GF-D8 (cell line): ENCODE measurements at regions not wholly inside any gene's neighbourhood (a gene's known extent, or its start where the extent isn't known, plus 50 kb on each side); places are given as distances from the start of the nearest gene placed in this dataset.
A peak's percentile ranks its signal among the peaks of the same experiment; 100 is the strongest.

Experiments
- DNase-seq: peaks from one replicate; lab custom pipeline; 2025; lab: John Stamatoyannopoulos, UW

DNA sequence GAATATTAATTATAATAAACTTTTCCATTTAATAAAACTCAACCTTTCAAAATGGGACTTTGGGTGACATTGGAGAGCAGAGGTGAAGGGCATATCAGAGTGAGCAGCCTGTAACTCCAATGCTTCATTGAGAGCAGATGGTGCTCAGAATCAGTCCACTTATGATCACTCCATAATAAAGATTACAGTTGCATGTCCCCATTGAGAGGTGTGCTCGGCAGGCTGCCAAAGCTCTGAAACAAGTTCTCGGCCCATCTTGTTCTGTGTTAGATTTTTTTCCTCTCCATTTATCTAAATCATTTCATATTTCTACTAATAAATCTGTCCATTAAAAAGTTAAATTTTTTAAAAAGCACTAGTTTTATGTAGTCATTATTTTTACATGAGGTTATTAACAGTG lies 1786.4 kb upstream of the WWC1 start:
- no peak for DNase-seq

DNA sequence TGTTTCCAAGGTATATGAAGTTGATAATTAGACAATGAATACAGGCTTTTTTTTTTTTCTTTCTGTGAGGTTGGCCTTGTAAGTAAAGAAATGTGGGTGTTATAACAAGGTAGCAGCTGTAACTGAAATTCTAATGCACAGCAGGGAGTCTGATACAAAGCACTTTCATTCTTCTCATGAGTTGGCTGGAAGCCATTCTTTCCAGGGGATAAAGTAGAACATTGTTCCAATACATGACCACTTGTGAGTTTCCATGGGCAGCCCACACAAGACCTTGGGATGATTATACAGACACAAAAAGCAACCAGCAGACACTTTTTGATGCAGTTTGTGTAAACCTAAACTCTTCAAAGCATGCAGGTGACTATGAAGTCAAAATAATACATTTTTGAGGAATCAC lies 1785.9 kb upstream of the WWC1 start:
- DNase-seq, result no peak

DNA sequence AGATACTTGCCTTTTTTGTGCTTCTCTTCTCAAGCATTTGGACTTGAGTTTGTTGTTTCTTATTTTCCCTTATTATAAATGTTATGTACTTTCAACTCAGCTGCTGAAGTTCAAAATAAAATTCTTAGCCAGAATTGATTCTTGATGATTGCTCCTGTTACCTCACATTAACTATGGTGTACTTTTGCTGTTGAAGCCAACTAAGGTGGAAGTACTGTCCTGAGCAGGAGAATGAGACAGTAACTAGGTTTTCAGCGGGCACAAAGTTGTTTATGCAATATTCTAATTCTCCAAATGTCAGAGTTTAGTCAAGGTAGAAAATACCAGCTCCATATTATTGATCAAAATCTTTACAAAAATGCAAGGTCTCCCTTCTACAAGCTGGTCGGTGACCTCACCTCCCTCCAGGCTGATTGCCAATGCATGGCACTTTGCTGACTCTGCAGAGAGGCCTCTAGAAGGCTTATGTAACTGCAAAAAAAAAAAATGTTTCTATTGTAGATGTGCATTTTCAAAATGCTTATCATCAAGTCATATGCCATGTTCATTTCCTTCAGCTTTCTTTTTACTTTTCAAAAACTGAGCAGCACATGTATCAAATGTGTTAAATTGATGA lies 1783.5 kb upstream of the WWC1 start:
- DNase-seq, result no peak

DNA sequence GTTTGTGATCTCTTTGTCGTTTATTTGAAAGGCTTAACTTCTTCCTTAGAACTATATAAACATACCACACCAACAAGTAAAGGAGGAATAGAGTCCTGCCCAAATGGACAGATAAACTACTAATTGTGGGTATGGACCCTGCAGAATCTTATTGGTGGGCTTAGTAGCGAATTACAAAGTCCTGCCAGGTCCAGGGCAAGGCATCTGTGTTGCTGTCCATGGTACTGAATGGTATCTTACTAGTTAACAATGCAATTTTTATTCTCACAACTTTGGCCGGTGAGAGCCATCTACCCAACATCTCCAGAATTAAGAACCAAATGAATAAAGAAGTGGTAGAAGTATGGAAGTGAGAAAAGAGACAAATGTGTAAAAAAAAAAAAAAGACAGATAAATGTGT lies 1782.4 kb upstream of the WWC1 start:
- no peak for DNase-seq

DNA sequence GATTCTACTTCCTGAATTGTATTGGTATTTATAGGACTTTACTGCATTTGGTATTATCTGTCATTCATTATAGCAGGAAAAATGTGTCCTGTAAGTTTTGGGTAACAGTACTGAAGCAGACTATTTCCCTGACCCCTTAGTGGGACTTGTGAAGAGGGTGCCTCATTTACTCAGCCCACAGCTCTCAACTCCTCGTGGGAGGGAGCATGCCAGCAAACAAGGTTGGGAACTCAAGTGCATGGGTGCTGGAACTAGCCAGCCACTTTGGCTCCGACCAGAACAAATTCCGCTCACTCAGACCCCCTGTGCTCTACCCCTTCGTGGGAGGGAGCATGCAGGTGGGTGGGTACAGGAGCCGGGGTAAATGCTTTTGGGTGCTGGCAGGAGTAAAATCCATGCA lies 1773.5 kb upstream of the WWC1 start:
- no peak for DNase-seq

DNA sequence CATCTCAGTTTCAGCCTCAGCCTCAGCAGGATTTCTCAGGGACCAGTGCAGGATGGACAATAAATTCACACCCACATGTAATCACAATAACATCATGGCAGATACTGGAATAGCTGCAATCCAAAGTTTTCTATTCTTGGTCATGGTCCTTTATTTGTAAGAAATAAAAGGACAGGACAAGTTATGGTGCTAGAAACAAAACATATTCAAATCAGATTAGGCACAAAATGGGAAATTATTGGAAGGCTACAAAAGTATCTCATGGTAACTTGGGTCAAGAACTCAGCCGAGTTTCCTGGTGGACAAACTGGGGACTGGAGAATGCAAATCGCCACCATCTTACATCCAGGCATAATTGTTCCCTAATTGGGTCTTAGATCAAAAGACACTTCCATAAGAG lies 1768.2 kb upstream of the WWC1 start:
- no peak for DNase-seq

DNA sequence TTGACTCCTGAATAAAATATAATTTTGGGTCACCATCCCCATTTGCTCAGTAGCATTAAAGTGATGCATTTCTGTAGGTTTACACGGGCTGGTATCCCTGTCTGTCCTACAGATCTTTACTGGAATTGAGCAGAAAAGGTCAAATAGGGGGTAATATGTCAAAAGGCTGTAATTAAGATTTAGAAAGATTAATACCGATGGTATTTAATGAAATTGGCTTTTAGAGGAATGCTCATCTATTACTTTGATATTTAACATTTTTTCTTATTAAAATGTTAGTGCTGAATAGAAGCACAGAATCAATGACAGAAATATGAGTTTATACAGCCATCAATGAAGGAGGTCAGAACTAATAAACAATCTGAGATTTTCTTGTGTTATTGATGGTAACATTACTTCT lies 1762.2 kb upstream of the WWC1 start:
- no peak for DNase-seq

DNA sequence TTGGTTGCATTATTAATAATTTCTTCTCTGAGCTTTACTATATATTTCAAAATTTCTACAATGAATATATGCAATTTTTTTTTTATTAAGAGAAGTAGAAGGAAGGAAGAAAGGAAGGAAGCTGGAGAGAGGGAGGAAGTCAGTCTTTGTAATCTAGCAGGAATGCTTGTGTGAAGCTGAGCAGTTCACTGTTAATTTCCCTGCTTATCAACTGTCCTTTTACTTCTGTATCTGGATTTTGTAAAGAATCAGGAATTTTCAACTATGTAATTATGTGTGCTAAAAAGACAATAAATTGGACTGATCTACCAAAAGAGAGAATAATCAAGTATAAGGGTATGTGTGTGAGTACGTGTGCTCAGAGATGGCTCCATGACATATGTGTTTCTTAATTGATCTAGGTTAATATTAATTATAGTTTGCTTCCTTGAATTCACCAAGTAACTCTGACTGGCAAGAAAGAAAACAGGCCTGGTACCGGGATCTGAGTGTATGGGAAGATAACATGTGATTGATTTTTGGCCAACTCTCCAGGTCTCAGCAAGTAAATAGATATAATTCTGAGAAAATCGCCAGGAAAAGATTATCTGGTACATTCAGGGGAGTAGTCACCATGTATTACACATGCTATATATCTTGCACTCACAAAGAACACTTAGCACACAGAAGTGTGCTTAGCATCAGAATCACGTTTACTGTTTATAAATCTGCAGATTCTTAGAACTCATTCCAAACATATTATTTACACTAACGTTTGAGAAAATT lies 1758.8 kb upstream of the WWC1 start:
- no peak for DNase-seq

DNA sequence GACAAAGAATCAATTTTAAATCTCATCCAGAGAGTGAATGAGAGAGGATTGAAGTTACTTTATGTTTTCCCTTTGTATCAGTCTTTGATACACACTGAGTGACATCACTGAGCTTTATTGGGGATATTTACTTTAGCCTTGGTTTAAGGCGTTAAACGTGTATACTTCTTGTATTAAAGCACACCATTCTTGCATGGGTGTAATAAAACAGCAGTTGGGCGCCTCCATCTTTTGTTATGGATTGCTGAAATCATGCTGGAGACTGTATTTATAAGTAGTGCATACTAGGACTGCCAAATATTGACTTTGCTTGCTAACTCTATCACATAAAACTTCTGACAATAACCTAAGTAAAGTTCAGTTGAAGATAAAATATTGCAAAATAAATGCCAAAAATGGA lies 1755.8 kb upstream of the WWC1 start:
- no peak for DNase-seq

DNA sequence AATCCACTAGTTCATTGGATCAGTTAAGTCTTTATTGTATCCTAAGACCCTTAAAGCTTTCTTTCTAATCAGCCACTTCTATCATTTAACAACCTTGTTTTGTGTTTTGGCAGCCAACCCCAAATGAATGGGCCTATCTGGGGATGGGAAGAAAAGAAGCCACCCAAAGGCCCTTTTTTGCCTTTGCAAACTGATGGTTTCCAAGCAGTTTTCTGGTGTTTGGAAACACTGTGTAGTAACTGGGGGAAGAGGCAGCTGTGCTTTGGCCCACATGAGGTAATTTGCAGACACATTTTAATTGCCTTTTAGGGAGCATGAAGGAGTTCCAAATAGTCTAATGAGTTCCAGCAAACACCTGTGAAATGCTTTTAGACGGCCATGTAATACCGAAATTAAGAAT lies 1751.3 kb upstream of the WWC1 start:
- no peak for DNase-seq

DNA sequence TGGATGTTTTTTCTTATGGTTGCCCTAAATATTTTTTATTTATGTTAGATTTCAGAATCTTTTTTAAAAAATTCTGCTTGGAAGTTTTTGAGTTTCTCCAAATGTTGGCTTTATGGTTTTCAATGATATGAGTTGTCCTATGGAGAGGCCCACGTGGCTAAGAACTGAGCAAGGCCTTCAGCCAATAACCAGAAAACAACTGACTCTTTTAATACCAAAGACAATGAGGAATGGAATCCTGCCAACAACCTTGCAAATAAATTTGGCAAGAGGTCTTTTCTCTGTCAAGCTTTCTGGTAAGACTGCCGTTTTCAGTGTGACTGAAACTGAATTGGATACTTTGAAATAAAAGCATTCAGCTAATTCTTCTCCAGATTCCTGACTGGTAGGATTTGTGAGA lies 1740.1 kb upstream of the WWC1 start:
- DNase-seq, result no peak

DNA sequence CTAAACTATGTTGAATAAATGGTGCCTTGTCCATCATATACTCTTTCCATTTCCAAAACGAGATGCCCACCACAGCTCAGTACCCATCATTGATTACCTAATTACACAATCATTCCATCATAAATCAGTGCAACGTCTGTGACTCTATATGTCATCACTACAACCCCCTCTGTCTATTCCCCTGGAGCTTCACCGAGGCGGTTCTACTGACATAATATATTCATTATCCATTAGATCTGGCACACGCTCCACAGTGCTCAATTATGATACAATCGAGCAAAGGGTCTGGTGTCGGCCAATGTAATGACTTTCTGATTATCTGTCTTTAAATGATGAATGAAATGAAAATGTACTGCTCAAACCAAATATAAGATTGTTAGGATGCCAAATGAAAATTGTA lies 1737.7 kb upstream of the WWC1 start:
- no peak for DNase-seq

DNA sequence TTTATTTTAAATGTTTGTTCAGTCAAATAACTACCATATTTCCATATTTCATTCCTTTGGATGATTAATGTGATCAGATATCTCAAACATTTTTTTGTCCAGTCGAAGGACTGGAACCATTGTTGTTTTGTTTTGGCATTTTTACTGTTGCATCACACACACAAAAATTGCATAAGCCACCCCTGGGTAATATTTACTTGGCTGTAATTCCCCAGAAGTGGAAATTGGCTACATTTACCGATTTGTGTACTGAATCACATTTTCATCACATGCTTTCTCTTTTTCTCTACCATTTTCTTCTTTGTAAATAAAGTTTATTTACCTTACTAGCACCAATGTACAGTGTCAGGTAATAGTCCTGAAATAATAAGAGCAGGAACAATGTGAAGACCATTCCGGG lies 1729.7 kb upstream of the WWC1 start:
- DNase-seq, result no peak

DNA sequence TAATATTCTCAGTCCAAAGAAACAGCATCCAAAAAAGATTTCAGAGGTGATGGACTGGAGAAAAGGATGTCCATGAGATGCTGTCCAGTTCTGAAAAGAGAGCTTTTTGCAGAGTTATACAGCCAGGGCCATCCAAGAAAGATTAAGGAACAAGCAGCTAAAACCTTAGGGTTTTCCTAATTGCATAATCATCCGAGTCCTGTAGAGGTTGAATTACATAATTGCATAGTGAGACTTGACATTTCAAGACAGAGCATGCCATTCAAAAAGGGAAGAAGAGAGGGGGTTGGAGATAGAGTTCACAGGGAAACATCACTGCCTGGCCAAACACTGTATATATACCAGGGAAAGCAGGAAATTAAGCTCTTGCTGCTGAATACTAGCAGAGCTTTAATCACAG lies 1729.2 kb upstream of the WWC1 start:
- peak; percentile 34 for DNase-seq

DNA sequence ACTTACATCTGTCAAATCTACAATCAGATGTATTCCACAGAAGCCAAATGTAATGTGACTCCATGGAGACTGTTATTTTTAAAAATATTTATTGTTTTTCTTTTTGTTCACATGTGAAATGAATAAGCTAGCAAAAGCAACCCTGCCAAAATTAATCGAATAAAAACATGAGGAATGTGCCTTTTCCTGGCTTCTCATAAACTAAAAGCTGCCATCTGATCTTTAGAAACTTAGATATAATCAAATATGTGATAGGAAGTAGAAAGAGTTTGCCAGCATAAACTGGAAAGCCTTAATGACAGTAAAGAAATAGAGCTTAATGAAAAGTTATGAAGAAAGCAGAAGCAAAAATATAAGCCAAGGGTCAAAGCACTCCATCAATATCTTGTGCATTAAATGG lies 1724.7 kb upstream of the WWC1 start:
- DNase-seq, result no peak

DNA sequence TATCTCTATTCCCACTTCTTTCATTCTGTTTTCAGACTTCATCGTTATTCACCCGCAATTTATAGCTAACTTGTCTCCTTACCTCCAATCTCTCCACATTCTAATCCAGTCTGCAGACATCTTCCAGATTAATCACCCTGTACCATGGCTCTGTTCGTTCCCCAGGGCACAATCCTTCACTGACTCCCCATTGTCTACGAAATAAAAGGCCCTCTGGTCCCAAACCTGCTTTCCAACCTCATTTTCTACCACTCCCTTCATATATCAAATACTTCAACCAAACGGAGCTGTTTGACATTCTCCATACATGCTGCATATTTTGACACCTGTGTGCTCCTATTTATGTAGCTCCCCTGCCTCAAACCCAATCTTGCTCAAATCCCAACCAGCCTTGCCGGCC lies 1720.6 kb upstream of the WWC1 start:
- DNase-seq, result no peak

DNA sequence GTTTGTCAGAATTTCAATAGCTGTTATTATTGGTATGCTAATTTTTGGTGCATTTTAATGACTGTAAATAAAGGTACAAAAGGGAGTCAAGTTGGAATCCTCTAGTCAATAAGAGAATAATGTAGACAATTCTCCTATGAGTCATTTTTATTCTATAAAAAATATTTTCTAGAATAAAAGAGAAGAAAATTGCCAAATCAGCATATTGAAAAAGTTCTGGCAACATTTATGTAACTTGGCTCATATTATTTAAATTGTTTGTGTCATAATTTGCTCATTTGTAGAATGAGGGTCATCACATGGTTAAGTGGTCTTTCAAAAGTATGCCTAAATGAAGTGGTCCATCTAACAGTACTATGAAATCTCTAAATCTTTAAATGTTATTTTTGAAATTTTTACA lies 1719.8 kb upstream of the WWC1 start:
- DNase-seq, result no peak

DNA sequence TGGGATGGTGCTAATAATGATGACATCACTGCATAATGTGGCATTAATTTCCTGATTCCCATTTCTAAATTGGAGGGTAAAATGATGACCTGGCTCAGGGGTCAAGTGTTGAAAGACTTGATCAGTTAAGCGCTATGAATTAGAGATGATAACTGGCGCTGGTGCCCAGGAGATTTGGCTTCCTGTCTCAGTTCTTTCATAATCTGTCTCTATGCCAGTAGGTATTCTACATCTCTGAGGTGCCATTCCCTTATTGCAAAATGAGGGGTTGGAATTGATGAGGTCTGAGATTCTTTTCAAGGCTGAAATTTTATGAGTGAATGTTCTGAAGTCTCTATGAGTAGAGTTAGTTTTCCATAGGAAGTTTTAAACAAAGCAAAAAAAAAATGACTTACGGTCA lies 1715.1 kb upstream of the WWC1 start:
- no peak for DNase-seq

DNA sequence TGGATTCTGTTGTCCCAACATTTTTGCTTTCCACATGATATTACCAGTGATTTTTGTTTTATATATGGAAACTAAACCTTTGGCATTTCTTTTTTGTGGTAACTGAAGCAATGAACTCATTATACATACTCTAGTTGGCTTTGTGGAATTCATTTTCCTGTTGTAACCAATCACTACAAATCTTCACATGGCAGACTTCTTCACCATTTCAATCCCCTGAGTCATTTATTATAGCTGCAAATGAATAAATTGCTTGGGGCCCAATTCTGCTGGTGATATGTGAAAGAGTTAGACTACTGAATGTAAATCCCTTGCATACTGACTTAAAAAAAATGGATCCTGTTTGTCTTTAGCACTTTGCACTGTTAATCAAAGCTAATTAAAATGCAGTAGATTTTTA lies 1709.6 kb upstream of the WWC1 start:
- DNase-seq, result no peak

DNA sequence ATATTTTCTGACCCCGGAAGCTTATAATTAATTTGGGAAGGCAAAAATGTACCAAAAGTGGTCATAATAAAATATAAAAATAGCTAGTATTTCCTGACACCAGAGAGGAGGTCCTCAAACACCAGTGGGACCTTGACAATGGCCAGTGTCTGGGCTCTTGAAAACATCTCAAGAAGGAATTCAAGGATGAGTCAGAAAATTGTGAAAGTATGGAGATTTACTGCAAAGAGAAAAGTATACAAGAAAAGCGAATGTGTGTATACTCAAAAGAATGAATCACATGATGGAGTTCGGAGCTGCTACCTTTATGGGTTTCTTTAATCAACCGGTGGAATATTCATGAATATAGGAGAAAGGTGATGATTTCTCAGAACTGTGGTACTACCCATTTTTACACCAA lies 1709.0 kb upstream of the WWC1 start:
- no peak for DNase-seq

DNA sequence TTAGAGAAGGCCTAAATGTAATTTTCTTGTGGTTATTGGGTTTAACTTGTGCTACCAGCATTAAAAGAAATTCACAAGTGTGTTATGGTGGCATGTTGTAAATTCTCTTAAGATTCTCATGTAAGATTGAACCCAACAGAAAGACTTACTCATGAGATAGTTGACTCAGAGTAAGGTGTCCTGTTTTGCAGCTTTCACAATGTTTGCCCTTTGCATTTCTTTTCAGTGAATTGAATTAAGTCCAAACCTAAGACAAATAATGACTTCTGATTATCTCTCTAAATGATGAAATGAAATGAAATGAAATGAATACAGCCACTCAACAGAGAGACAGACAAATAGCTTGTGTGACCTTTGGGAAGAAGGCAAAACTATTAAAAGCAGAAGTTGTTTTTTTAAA lies 1696.9 kb upstream of the WWC1 start:
- no peak for DNase-seq

DNA sequence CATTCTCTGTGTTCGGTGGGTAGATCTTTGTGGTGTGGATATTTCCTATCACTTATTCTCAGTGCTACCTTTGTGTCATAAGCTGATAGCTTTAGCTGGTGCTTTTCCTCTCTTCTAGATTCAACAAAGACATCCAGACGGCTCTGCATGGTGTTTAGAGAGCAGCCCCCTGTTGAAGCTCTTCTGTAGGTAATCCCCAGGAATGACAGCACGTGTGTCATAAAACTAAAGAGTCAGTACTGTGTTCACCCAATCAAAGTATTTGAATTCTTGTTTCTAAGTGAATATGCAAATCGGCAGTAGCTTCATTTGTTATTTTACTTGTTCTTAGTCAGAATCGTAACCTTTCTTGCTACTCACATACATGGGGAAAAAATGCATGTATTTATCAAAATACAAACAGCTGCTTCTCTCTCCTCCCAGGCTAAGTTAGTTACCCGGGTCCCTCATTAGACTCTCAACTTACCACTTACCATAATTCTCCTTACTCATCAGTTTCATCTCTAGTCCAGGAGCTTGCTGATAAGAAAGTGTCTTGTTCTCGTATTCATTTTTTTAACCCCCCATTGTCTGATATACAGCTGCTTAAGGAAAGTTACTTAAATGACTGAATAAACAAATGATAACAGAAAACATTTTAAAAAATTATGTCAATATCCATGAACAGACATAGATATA lies 1696.0 kb upstream of the WWC1 start:
- DNase-seq, result no peak

DNA sequence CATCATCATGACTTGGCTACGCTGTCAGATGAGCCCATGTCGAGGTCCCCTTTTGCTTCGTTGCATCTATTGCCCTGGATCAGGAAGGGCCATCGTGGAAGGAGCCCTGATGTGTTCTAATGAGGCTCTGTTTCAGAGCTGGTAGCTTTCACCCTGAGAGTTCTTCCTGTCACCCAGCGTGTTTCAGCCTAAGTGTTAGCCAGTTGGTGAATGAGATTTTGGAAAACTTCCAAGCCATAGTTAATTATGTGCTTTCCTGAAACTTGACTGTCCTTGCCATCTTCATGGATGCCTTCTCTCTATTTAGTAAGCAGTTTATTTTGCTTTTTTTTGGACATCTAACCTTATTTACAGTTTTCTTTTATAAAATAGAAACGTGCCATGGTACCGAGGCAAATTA lies 1695.4 kb upstream of the WWC1 start:
- no peak for DNase-seq

DNA sequence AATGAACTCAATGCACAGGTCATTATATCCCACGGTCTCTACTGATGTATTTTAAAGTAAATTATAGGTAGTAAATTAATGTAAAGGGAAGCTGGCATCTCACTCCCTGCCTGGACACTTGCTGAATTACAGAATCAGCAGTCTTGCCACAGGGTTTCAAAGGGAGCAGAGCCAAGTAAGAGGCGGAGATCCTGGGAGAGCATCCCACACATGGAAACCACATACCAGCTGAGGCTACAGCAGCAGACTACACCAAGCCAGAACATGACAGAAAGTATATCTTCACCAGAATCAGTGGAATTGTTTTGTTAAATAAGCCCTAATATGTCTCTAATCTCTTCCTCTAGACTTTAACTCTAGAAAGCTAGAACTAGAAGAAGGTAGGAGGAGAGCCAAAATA lies 1689.2 kb upstream of the WWC1 start:
- no peak for DNase-seq
